ENCODE measurements at regions not wholly inside any gene's neighbourhood (a gene's known extent, or its start where the extent isn't known, plus 50 kb on each side); places are given as distances from the start of the nearest gene placed in this dataset.

DNA sequence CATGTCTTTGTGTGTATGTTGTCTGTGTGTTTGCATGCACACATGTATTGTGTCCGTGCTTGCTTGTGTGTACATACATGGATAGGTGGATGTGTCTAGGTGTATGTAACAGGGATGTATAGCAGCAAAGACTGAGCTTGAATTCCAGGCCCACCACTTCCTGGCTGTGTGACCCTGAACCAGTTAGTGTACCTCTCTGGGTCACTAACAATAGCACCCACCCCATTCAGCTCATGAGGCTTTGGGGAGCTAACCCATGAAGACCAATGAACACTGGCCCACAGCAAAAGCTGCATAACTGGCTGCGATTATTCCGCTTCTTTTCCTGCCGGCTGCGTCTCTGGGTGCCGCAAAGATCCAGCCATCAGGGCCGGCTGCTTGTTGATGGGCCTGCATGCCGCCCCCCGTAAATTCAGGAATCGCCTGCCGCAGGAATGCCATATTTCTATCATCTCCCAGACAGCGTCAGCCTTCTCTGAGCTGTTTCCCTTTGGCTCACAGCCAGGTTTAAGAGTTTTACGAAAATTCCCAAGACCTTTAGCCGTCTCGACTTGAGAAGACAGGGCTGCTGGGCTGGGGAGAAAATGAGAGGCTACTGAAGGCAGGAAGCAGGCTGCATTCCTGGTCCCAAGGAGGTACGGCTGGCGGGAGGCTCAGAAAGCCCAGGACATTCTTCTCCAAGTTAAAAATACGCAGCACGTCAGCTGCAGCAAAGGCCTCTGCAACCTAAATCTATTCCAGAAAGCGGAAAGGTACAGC is 224.6 kb downstream of the MN1 start:
- H3K4me1 ChIP-seq (ENCODE audit: control insufficient read depth, extremely low read depth, insufficient read depth, low read length): peaks cover 13% of the 10 kb centered on the region
- no peak for FAIRE-seq
- dilution Hi-C loops (cut with MboI; ENCODE audit: extremely low pct_ligation_motif_present, low sequenced_read_pairs): no loop called here
- H3K4me2 ChIP-seq (ENCODE audit: control insufficient read depth, extremely low read depth, insufficient read depth, low read depth, low read length): no peak overlapping the region
- H4K20me1 ChIP-seq (ENCODE audit: control insufficient read depth, extremely low read depth, insufficient read depth, low read length): no peaks in the 10 kb centered on the region
- no peaks in the 10 kb centered on the region for H3K79me2 ChIP-seq (ENCODE audit: control insufficient read depth, insufficient read depth, low read length)
- DNase-seq (ENCODE audit: low read depth, low spot score): no peak
- no peak overlapping the region for H3K27ac ChIP-seq (ENCODE audit: control insufficient read depth, insufficient read depth, low read length)
- H2AFZ ChIP-seq (ENCODE audit: control insufficient read depth, low read length): no peak overlapping the region
- no peak overlapping the region for H3K9ac ChIP-seq (ENCODE audit: control insufficient read depth, extremely low read depth, insufficient read depth, low read length)
- H3K27me3 ChIP-seq (ENCODE audit: control insufficient read depth, extremely low read depth, insufficient read depth, low read length): peaks cover 3% of the 10 kb centered on the region
- no peaks in the 10 kb centered on the region for H3K9me1 ChIP-seq (ENCODE audit: control insufficient read depth, extremely low read depth, insufficient read depth, low read length)
- H3K9me3 ChIP-seq (ENCODE audit: control insufficient read depth, low read depth, low read length): peaks cover 1% of the 10 kb centered on the region
- H3K4me3 ChIP-seq (ENCODE audit: control insufficient read depth in 2 of 3, extremely low read depth in 1 of 3, insufficient read depth in 2 of 3, low read depth in 1 of 3, low read length in 3 of 3): no peak overlapping the region
- no peak for TF ChIP-seq EZH2 (IDR thresholded peaks at IDR 0.05; ENCODE audit: low read length)
- no peak for TF ChIP-seq CTCF (optimal IDR thresholded peaks at IDR 0.05 in 1 of 3, IDR thresholded peaks at IDR 0.05 in 1 of 3, conservative IDR thresholded peaks at IDR 0.05 in 1 of 3; ENCODE audit: extremely low read depth in 1 of 3, insufficient read depth in 2 of 3, low read length in 3 of 3)
- no peaks in the 10 kb centered on the region for H3K36me3 ChIP-seq (ENCODE audit: control insufficient read depth in 2 of 2, extremely low read depth in 1 of 2, insufficient read depth in 2 of 2, low read length in 2 of 2)

- no peaks in the 10 kb centered on the region for H3K79me2 ChIP-seq (ENCODE audit: control insufficient read depth, insufficient read depth, low read length)
- H4K20me1 ChIP-seq (ENCODE audit: control insufficient read depth, extremely low read depth, insufficient read depth, low read length): no peaks in the 10 kb centered on the region
- H3K27ac ChIP-seq (ENCODE audit: control insufficient read depth, insufficient read depth, low read length): no peak overlapping the region
- H3K9me1 ChIP-seq (ENCODE audit: control insufficient read depth, extremely low read depth, insufficient read depth, low read length): no peaks in the 10 kb centered on the region
- peaks cover 13% of the 10 kb centered on the region for H3K4me1 ChIP-seq (ENCODE audit: control insufficient read depth, extremely low read depth, insufficient read depth, low read length)
- DNase-seq (ENCODE audit: low read depth, low spot score): no peak
- no peaks in the 10 kb centered on the region for H3K36me3 ChIP-seq (ENCODE audit: control insufficient read depth in 2 of 2, extremely low read depth in 1 of 2, insufficient read depth in 2 of 2, low read length in 2 of 2)
- peaks cover 1% of the 10 kb centered on the region for H3K9me3 ChIP-seq (ENCODE audit: control insufficient read depth, low read depth, low read length)
- H3K4me2 ChIP-seq (ENCODE audit: control insufficient read depth, extremely low read depth, insufficient read depth, low read depth, low read length): no peak overlapping the region
- no peak overlapping the region for H2AFZ ChIP-seq (ENCODE audit: control insufficient read depth, low read length)
- H3K4me3 ChIP-seq (ENCODE audit: control insufficient read depth in 2 of 3, extremely low read depth in 1 of 3, insufficient read depth in 2 of 3, low read depth in 1 of 3, low read length in 3 of 3): no peak overlapping the region
- FAIRE-seq: no peak
- H3K27me3 ChIP-seq (ENCODE audit: control insufficient read depth, extremely low read depth, insufficient read depth, low read length): peaks cover 3% of the 10 kb centered on the region
- TF ChIP-seq CTCF (optimal IDR thresholded peaks at IDR 0.05 in 1 of 3, IDR thresholded peaks at IDR 0.05 in 1 of 3, conservative IDR thresholded peaks at IDR 0.05 in 1 of 3; ENCODE audit: extremely low read depth in 1 of 3, insufficient read depth in 2 of 3, low read length in 3 of 3) (no peak), EZH2 (IDR thresholded peaks at IDR 0.05; ENCODE audit: low read length) (no peak)
- H3K9ac ChIP-seq (ENCODE audit: control insufficient read depth, extremely low read depth, insufficient read depth, low read length): no peak overlapping the region
- dilution Hi-C loops (cut with MboI; ENCODE audit: extremely low pct_ligation_motif_present, low sequenced_read_pairs): no loop called here
These were observed 224.0 kb downstream of the MN1 start for GRCh38 chr22:27577574-27577969.

Measured in keratinocyte (primary cell).